ENCODE measurements at regions not wholly inside any gene's neighbourhood (a gene's known extent, or its start where the extent isn't known, plus 50 kb on each side); places are given as distances from the start of the nearest gene placed in this dataset.

DNA sequence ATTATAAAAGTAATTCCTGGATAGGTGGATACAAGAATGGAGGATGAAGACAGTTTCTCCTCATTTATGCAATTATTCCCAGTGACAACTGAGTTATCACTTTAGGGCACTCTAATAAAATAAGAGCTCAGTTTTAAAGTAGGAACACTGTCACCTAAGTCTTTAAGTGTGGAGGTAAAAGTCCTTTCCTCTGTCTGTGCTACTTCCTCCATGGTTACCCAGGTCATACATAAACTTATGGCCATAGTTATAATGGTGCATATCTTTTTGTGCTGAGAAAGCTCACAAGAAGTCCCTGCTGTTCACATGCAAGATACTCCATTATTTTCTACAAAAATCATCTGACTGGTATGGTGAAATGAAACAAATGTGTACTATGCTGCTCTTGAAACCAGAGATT lies 1093.6 kb downstream of the IGSF11 start:
- H3F3A ChIP-seq (replicated peaks; ENCODE audit: low read depth), result no peaks in the 10 kb centered on the region
- peaks cover 3% of the 10 kb centered on the region for H3K27me3 Mint-ChIP-seq (ENCODE audit: insufficient read depth, low read depth, poor library complexity)
- no peaks in the 10 kb centered on the region for H3K4me1 ChIP-seq (ENCODE audit: insufficient read depth)
- H2AFZ ChIP-seq, result no peak overlapping the region
- no peaks in the 10 kb centered on the region for H3K4me1 Mint-ChIP-seq
- no peaks in the 10 kb centered on the region for H3K36me3 ChIP-seq (ENCODE audit: insufficient read depth)
- no peak overlapping the region for H3K27ac ChIP-seq (ENCODE audit: low read depth)
- no peak overlapping the region for H3K4me3 Mint-ChIP-seq
- H3K4me2 ChIP-seq, result no peak overlapping the region
- no peak for DNase-seq (ENCODE audit: low spot score)
- no peaks in the 10 kb centered on the region for H4K20me1 ChIP-seq (replicated peaks; ENCODE audit: insufficient read depth)
- no peak overlapping the region for H3K4me3 ChIP-seq
- no peaks in the 10 kb centered on the region for H3K27me3 ChIP-seq (ENCODE audit: insufficient read depth)
- ATAC-seq, result no peak
- no peaks in the 10 kb centered on the region for H3K36me3 Mint-ChIP-seq (ENCODE audit: low read depth)
- TF ChIP-seq JUNB (IDR thresholded peaks at IDR 0.05; ENCODE audit: unreplicated experiment) (no peak), EZH2phosphoT487 (IDR thresholded peaks at IDR 0.05; ENCODE audit: unreplicated experiment) (no peak), STAT1 (IDR thresholded peaks at IDR 0.05; ENCODE audit: unreplicated experiment) (no peak), POLR2AphosphoS5 (IDR thresholded peaks at IDR 0.05; ENCODE audit: low read depth) (no peak), ZNF331 (CRISPR knock-in tag; IDR thresholded peaks at IDR 0.05; ENCODE audit: low read depth) (no peak), NANOG (IDR thresholded peaks at IDR 0.05; ENCODE audit: borderline replicate concordance) (no peak), ZNF114 (CRISPR knock-in tag; IDR thresholded peaks at IDR 0.05) (no peak), CREB1 (CRISPR knock-in tag; IDR thresholded peaks at IDR 0.05; ENCODE audit: low read depth) (no peak)
- TF ChIP-seq, protein P1, sequence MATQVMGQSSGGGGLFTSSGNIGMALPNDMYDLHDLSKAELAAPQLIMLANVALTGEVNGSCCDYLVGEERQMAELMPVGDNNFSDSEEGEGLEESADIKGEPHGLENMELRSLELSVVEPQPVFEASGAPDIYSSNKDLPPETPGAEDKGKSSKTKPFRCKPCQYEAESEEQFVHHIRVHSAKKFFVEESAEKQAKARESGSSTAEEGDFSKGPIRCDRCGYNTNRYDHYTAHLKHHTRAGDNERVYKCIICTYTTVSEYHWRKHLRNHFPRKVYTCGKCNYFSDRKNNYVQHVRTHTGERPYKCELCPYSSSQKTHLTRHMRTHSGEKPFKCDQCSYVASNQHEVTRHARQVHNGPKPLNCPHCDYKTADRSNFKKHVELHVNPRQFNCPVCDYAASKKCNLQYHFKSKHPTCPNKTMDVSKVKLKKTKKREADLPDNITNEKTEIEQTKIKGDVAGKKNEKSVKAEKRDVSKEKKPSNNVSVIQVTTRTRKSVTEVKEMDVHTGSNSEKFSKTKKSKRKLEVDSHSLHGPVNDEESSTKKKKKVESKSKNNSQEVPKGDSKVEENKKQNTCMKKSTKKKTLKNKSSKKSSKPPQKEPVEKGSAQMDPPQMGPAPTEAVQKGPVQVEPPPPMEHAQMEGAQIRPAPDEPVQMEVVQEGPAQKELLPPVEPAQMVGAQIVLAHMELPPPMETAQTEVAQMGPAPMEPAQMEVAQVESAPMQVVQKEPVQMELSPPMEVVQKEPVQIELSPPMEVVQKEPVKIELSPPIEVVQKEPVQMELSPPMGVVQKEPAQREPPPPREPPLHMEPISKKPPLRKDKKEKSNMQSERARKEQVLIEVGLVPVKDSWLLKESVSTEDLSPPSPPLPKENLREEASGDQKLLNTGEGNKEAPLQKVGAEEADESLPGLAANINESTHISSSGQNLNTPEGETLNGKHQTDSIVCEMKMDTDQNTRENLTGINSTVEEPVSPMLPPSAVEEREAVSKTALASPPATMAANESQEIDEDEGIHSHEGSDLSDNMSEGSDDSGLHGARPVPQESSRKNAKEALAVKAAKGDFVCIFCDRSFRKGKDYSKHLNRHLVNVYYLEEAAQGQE (IDR thresholded peaks at IDR 0.05; ENCODE audit: unreplicated experiment), result no peak
- TF ChIP-seq, protein P2, sequence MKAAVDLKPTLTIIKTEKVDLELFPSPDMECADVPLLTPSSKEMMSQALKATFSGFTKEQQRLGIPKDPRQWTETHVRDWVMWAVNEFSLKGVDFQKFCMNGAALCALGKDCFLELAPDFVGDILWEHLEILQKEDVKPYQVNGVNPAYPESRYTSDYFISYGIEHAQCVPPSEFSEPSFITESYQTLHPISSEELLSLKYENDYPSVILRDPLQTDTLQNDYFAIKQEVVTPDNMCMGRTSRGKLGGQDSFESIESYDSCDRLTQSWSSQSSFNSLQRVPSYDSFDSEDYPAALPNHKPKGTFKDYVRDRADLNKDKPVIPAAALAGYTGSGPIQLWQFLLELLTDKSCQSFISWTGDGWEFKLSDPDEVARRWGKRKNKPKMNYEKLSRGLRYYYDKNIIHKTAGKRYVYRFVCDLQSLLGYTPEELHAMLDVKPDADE (IDR thresholded peaks at IDR 0.05), result no peak
- TF ChIP-seq, protein P3, sequence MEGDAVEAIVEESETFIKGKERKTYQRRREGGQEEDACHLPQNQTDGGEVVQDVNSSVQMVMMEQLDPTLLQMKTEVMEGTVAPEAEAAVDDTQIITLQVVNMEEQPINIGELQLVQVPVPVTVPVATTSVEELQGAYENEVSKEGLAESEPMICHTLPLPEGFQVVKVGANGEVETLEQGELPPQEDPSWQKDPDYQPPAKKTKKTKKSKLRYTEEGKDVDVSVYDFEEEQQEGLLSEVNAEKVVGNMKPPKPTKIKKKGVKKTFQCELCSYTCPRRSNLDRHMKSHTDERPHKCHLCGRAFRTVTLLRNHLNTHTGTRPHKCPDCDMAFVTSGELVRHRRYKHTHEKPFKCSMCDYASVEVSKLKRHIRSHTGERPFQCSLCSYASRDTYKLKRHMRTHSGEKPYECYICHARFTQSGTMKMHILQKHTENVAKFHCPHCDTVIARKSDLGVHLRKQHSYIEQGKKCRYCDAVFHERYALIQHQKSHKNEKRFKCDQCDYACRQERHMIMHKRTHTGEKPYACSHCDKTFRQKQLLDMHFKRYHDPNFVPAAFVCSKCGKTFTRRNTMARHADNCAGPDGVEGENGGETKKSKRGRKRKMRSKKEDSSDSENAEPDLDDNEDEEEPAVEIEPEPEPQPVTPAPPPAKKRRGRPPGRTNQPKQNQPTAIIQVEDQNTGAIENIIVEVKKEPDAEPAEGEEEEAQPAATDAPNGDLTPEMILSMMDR (conservative IDR thresholded peaks at IDR 0.05; ENCODE audit: low read depth in 2 of 2), result no peak
- TF ChIP-seq, protein P4, sequence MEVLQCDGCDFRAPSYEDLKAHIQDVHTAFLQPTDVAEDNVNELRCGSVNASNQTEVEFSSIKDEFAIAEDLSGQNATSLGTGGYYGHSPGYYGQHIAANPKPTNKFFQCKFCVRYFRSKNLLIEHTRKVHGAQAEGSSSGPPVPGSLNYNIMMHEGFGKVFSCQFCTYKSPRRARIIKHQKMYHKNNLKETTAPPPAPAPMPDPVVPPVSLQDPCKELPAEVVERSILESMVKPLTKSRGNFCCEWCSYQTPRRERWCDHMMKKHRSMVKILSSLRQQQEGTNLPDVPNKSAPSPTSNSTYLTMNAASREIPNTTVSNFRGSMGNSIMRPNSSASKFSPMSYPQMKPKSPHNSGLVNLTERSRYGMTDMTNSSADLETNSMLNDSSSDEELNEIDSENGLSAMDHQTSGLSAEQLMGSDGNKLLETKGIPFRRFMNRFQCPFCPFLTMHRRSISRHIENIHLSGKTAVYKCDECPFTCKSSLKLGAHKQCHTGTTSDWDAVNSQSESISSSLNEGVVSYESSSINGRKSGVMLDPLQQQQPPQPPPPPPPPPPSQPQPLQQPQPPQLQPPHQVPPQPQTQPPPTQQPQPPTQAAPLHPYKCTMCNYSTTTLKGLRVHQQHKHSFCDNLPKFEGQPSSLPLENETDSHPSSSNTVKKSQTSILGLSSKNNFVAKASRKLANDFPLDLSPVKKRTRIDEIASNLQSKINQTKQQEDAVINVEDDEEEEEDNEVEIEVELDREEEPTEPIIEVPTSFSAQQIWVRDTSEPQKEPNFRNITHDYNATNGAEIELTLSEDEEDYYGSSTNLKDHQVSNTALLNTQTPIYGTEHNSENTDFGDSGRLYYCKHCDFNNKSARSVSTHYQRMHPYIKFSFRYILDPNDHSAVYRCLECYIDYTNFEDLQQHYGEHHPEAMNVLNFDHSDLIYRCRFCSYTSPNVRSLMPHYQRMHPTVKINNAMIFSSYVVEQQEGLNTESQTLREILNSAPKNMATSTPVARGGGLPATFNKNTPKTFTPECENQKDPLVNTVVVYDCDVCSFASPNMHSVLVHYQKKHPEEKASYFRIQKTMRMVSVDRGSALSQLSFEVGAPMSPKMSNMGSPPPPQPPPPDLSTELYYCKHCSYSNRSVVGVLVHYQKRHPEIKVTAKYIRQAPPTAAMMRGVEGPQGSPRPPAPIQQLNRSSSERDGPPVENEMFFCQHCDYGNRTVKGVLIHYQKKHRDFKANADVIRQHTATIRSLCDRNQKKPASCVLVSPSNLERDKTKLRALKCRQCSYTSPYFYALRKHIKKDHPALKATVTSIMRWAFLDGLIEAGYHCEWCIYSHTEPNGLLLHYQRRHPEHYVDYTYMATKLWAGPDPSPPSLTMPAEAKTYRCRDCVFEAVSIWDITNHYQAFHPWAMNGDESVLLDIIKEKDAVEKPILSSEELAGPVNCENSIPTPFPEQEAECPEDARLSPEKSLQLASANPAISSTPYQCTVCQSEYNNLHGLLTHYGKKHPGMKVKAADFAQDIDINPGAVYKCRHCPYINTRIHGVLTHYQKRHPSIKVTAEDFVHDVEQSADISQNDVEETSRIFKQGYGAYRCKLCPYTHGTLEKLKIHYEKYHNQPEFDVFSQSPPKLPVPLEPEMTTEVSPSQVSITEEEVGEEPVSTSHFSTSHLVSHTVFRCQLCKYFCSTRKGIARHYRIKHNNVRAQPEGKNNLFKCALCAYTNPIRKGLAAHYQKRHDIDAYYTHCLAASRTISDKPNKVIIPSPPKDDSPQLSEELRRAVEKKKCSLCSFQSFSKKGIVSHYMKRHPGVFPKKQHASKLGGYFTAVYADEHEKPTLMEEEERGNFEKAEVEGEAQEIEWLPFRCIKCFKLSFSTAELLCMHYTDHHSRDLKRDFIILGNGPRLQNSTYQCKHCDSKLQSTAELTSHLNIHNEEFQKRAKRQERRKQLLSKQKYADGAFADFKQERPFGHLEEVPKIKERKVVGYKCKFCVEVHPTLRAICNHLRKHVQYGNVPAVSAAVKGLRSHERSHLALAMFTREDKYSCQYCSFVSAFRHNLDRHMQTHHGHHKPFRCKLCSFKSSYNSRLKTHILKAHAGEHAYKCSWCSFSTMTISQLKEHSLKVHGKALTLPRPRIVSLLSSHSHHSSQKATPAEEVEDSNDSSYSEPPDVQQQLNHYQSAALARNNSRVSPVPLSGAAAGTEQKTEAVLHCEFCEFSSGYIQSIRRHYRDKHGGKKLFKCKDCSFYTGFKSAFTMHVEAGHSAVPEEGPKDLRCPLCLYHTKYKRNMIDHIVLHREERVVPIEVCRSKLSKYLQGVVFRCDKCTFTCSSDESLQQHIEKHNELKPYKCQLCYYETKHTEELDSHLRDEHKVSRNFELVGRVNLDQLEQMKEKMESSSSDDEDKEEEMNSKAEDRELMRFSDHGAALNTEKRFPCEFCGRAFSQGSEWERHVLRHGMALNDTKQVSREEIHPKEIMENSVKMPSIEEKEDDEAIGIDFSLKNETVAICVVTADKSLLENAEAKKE (CRISPR knock-in tag; IDR thresholded peaks at IDR 0.05), result no peak
- H3K79me2 ChIP-seq (replicated peaks; ENCODE audit: insufficient read depth), result no peaks in the 10 kb centered on the region
- H3K27ac Mint-ChIP-seq, result no peak overlapping the region
- H3K9me3 Mint-ChIP-seq, result no peaks in the 10 kb centered on the region
- peaks cover 10% of the 10 kb centered on the region for H3K9me2 ChIP-seq (ENCODE audit: insufficient read depth)

Data from GM23338 (cell line).